Endothelial cell of hepatic sinusoid (primary cell): ENCODE measurements at regions not wholly inside any gene's neighbourhood (a gene's known extent, or its start where the extent isn't known, plus 50 kb on each side); places are given as distances from the start of the nearest gene placed in this dataset.

Experiments used
- in situ Hi-C: cut with HindIII; loops from 2 replicates; pipeline ENCODE4 v1.10.0; 2017; ENCODE audit warnings: low sequenced_read_pairs

GRCh38 chr4:117783716-117784115, 250.6 kb upstream of the NDST3 start:
- in situ Hi-C loops = no loop called here

GRCh38 chr4:117784266-117784665, 250.0 kb upstream of the NDST3 start:
- in situ Hi-C loops = no loop called here

- in situ Hi-C loops = no loop called here
Measured at GRCh38 chr4:117786566-117786965, 247.7 kb upstream of the NDST3 start.

- in situ Hi-C loops = no loop called here
Measured at GRCh38 chr4:117793845-117794480, 240.3 kb upstream of the NDST3 start.

- in situ Hi-C loops = no loop called here
Measured at GRCh38 chr4:117796677-117797076, 237.6 kb upstream of the NDST3 start.

DNA sequence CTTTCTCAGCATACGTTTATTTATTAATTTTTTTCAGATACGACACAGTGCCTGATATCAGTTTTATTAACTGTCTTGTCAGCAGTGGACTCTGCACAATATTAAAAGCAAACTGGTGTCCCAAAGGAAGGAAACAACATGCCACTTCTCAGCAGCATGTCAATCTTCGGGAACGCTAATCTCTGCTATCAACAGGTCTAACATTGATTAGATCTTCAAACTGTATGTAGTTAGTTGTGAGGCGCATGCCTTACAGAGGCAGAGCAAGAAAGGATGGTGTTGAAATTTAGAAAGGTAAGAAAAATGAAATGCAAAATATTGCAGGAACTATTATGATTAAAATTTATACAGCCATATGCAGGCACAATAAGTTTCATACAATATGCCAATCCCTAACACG, 233.7 kb upstream of the NDST3 start:
- in situ Hi-C loops = no loop called here

DNA sequence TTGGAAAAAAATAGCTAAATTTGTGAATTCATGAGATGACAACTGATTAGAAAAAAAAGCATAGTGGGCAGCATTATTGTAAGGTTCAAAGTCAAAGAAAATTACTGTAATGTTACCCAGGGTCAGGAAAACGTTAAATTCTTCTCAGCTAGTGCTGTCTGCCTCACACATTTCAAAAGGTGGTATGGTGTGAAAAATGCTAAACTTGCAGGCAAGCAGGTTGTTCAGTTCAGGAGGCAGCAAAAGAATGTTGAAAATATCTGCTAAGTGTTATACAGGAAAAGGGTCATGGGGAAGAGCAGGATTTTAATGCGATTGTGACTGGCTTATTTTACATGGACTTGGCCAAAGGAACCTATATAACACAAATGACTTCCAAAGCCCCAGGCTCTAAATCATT, 232.5 kb upstream of the NDST3 start:
- in situ Hi-C loops = no loop called here

- in situ Hi-C loops = no loop called here
Measured at GRCh38 chr4:117811731-117812130, 222.6 kb upstream of the NDST3 start.

DNA sequence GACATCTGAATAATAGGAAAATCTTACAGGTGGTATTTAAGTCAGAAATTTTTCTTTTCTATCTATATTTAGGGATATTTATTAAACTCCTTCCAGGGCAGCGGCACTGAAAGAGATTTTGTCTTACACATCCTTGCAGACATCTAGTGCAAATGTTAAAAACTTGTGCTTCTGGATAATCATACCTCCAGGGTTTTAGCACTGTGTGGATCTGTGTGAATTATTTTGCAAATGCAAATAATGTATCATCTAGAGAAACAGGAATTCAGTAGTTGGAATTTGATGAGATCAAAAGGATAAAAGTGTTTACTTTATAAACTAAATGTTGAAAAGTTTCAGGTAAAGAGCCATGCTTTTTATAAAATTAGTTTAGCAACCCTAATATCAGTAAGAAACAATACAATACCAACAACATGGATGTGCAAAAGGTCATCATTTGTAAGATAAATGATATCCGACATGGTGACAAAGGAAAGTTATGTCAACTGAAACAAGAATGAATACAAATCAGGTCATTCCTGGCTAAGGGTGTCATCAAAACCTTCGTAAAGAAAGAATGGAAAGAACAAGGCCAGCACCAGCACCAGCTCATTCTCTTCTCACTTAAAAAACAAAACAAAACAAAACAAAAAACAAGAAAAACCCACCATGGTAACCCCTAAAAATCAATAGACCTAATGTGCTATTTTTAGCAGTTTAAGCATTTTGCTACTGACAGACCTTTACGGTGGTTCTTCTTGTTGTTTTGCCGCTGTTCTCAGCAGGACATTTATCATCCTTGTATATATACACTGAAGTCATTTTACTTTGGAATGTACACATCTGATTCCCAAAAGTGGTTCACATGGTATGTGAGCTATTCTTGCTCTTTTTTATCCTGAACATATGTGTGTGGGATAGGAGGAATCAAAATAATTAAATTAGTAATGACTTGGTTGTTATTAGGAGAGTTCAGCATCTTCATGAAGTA, 219.7 kb upstream of the NDST3 start:
- in situ Hi-C loops = no loop called here

GRCh38 chr4:117817301-117817700, 217.0 kb upstream of the NDST3 start:
- in situ Hi-C loops = no loop called here

DNA sequence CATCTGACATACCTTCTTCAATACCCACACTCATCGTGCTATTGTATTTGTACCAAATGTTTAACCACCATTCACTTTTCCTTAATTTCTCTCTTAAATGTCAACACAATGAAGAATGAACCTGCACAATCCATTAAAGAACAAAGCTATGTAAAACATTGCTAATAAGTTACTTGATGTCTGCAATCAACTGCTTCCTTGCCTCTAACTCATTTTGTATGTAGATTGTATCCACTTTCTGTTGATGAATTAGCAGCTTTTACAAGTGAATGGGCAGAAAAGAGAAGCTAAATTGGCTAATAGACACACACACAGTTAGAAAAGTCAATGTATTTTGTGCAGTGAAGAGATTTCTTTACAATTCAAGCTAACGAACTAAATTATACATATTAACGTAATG, 212.5 kb upstream of the NDST3 start:
- in situ Hi-C loops = no loop called here

GRCh38 chr4:117823388-117823787, 210.9 kb upstream of the NDST3 start:
- in situ Hi-C loops = no loop called here

DNA sequence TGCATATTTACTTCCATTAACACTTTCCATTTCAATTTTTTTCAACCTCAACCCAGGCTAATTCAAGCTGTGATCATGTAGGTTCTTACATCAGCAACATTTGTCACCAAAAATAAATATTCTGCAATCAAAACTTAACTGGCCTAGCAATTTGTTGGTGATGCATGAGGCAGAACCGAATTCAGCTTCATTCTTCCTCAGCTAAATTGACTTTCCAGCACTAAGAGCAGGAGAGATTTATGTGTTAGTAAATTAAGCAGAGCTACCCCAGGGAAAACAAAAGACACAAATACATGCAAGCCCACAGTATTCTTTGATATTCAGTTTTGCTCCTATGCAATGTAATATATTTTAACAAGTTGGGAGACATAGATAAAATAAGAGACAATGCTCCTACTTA, 208.7 kb upstream of the NDST3 start:
- in situ Hi-C loops = no loop called here

GRCh38 chr4:117831060-117831683, 203.1 kb upstream of the NDST3 start:
- in situ Hi-C loops = no loop called here

DNA sequence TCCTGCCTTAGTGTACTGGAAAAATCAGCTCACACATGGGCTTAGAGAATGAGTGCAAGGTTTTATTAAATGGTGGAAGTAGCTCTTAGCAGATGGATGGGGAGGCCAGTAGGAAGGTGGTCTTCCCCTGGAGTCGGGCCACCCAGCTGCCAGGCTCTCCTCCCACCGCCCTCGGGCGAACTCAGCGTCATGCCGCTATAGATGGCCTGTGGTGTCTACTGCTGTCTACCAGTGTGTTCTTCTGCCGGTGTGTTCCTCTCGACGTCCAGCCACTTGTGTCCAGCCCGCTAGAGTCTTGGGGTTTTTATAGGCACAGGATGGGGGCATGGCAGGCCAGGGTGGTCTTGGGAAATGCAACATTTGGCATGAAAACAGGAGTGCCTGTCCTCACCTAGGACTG, 198.7 kb upstream of the NDST3 start:
- in situ Hi-C loops = no loop called here

GRCh38 chr4:117844594-117844993, 189.7 kb upstream of the NDST3 start:
- in situ Hi-C loops = no loop called here

- in situ Hi-C loops = no loop called here
Measured at GRCh38 chr4:117845270-117845669, 189.0 kb upstream of the NDST3 start.

DNA sequence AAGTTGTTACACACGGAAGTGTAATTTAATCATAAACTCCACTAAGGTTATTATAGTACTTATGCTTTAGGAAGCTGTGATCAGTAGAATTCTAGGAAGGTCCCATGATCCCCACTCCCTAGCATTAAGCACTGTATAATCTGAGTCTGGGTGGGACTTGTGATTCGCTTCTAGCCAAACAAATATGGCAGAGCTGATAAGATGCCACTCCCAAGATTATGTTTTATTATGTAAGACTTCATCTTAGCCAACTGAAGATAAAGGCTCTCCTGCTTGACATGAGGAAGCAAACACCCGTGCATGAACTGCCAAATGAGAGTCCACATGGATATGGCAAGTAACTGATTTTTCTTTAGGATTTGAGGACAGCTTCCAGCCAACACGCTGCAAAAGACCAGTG, 186.4 kb upstream of the NDST3 start:
- in situ Hi-C loops = no loop called here

DNA sequence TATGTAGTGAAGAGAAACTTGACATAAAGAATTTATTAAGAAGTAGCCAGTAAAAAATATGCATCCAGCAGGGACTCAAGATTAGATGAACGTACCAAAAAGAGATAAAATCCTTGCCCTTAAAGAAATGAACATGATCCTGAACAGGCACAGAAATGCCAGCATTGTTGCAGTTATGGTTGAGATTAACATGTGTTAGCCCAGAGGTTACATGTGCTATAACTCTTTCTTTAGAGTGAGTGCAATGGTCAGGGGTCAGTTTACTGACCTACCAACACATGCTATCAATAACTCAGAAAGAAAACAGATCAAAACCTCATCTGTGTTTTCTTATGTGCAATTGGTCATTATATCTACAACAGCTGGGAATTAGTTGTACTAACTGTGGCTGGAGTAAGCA, 166.1 kb upstream of the NDST3 start:
- in situ Hi-C loops = no loop called here

DNA sequence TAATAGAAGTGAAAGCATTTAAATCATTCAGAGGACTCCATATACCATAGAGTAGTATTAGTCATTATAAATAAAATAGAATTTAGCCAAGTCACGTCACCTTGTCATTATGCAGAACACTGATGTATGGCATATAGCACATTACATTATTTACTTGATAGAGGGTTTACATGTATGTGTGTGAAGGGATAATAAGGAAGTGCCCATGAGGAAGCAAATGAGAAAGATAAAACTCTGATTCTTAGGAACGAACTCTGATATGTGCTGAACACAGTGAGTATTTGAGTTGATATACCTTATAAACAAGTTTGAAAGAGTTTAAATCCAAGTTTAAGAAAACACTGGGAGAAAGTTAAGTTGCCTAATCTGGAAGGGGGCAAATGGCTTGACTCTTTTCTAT, 160.5 kb upstream of the NDST3 start:
- in situ Hi-C loops = no loop called here

DNA sequence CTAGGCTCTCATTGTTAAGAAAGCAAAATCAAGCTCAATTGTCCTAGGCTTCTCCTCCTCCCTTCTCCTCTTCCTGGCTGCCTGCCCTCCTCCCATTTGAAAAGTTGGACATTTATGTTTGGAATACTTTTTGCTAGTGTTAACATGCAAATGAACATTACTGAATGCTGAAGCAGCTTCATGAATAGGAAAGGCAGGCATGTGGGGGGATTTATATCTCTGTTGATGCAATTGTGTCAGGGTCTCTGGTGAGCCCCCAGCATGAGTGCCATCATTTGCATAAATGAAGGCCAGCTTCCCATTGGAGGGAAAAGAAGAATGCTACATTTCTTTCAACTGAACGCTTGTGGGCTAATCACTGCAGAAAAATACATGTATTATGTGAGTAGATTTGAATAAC, 160.1 kb upstream of the NDST3 start:
- in situ Hi-C loops = no loop called here

GRCh38 chr4:117889978-117890377, 144.3 kb upstream of the NDST3 start:
- in situ Hi-C loops = no loop called here
